GM23248 (cell line): ENCODE measurements at regions not wholly inside any gene's neighbourhood (a gene's known extent, or its start where the extent isn't known, plus 50 kb on each side); places are given as distances from the start of the nearest gene placed in this dataset.

Source experiments
- EZH2 ChIP-seq: fragments of 200-600 bp; sonication (generic); IDR thresholded peaks from 2 replicates; pipeline ENCODE4 v1.6.1; 2018; ENCODE audit warnings: antibody characterized with exemption, mild to moderate bottlenecking; ENCODE audit not compliant: insufficient read depth, poor library complexity, severe bottlenecking
- EZH2phosphoT487 ChIP-seq: fragments of 200-600 bp; sonication (generic); IDR thresholded peaks from 2 replicates; pipeline ENCODE4 v1.6.1; 2018; ENCODE audit warnings: antibody characterized with exemption, moderate library complexity, mild to moderate bottlenecking, low read depth; ENCODE audit not compliant: insufficient read depth

GRCh38 chr15:92323525-92323924 lies 70.2 kb upstream of the ST8SIA2 start:
- TF ChIP-seq EZH2 (no peak), EZH2phosphoT487 (no peak)
